GM12878 (cell line): ENCODE measurements at regions not wholly inside any gene's neighbourhood (a gene's known extent, or its start where the extent isn't known, plus 50 kb on each side); places are given as distances from the start of the nearest gene placed in this dataset.

ENCODE experiments used
- ATAC-seq: fragments of 200-7000 bp; cut with Tn5 transposase; 3 replicates; pipeline ENCODE4 v1.9.1; 2020; ENCODE audit warnings: mild to moderate bottlenecking, moderate library complexity
- BruUV-seq: library from RNA; stranded (reverse); fragments of 400-500 nt; replicated peaks from 2 replicates; lab custom pipeline; 2021; lab: Mats Ljungman, UMichigan
- CTCF ChIA-PET: fragments of 300-600 bp; sonication (Branson Sonifier 250); formaldehyde crosslinking; extraction: SDS; loops from one replicate; lab custom pipeline; 2021; ENCODE audit warnings: inconsistent platforms; lab: Yijun Ruan, JAX
- POLR2A ChIA-PET: fragments of 350-600 bp; formaldehyde crosslinking; extraction: SDS; loops from one replicate; lab custom pipeline; 2021; ENCODE audit warnings: inconsistent platforms; lab: Charles Lee
- RAD21 ChIA-PET: fragments of 300-600 bp; sonication (Branson Sonifier 250); formaldehyde crosslinking; loops from one replicate; lab custom pipeline; 2023; ENCODE audit warnings: antibody characterized with exemption; ENCODE audit not compliant: unreplicated experiment; lab: Charles Lee
- SMC1A ChIA-PET: fragments of 300-600 bp; sonication (Branson Sonifier 250); formaldehyde crosslinking; loops from one replicate; lab custom pipeline; 2023; ENCODE audit not compliant: unreplicated experiment, uncharacterized antibody; lab: Charles Lee
- DNase-seq: peaks from one replicate; pipeline ENCODE4 v3.0.0-alpha.2; 2011; ENCODE audit warnings: low read depth, low spot score
- FAIRE-seq: peaks from 3 replicates; lab custom pipeline; 2011; peaks lifted over from hg19 to GRCh38; lab: Jason Lieb, UNC
- H2AFZ ChIP-seq: 2 replicates; pipeline ENCODE4 v1.6.0; 2011; ENCODE audit warnings: low read depth, low read length, control low read depth; ENCODE audit not compliant: control insufficient read depth
- H3K27ac ChIP-seq: 2 replicates; pipeline ENCODE4 v1.5.1; 2011; ENCODE audit warnings: control low read depth; ENCODE audit not compliant: control insufficient read depth, insufficient read depth
- H3K27me3 ChIP-seq, 2 experiments: replicated peaks in 1 of 2; 2 replicates each; pipeline versions ENCODE4 v1.6.0 to v1.6.1; 2011; ENCODE audit warnings: low read length in 1 of 2; ENCODE audit not compliant: control insufficient read depth in 2 of 2, insufficient read depth in 2 of 2
- H3K36me3 ChIP-seq, 2 experiments: 2 replicates each; pipeline ENCODE4 v1.5.1; 2011; ENCODE audit warnings: low read length in 1 of 2; ENCODE audit not compliant: control insufficient read depth in 2 of 2, insufficient read depth in 2 of 2
- H3K4me1 ChIP-seq: 2 replicates; pipeline ENCODE4 v1.6.1; 2011; ENCODE audit warnings: mild to moderate bottlenecking, low read length, moderate library complexity, mixed read lengths; ENCODE audit not compliant: control insufficient read depth, insufficient read depth
- H3K4me2 ChIP-seq: 2 replicates; pipeline ENCODE4 v1.6.0; 2011; ENCODE audit warnings: control low read depth; ENCODE audit not compliant: control insufficient read depth, insufficient read depth
- H3K4me3 ChIP-seq: fragments of 200-600 bp; sonication (generic); 2 replicates; pipeline ENCODE4 v1.5.1; 2016
- H3K79me2 ChIP-seq: 2 replicates; pipeline ENCODE4 v1.6.0; 2011; ENCODE audit warnings: low read length; ENCODE audit not compliant: control insufficient read depth, insufficient read depth
- H3K9ac ChIP-seq: 2 replicates; pipeline ENCODE4 v1.8.0; 2011; ENCODE audit warnings: low read length, control low read depth, mixed read lengths; ENCODE audit not compliant: control insufficient read depth, insufficient read depth
- H3K9me3 ChIP-seq: replicated peaks from 3 replicates; pipeline ENCODE4 v1.5.1; 2011; ENCODE audit warnings: mild to moderate bottlenecking, low read length; ENCODE audit not compliant: control insufficient read depth, insufficient read depth
- H4K20me1 ChIP-seq: 2 replicates; pipeline ENCODE4 v1.6.0; 2011; ENCODE audit not compliant: control insufficient read depth, insufficient read depth
- BHLHE40 ChIP-seq, 2 experiments: fragments of 450-650 bp in 1 of 2; IDR thresholded peaks; 2 replicates each; pipeline ENCODE4 v1.6.1; 2011 to 2017; ENCODE audit warnings: low read depth in 2 of 2, borderline replicate concordance in 1 of 2, improper control_type of control experiment in 1 of 2, low read length in 1 of 2, mild to moderate bottlenecking in 1 of 2
- CBFB ChIP-seq: IDR thresholded peaks from 2 replicates; pipeline ENCODE4 v1.6.1; 2016; ENCODE audit warnings: antibody characterized with exemption, low read depth
- CREM ChIP-seq: IDR thresholded peaks from 2 replicates; pipeline ENCODE4 v1.6.1; 2014; ENCODE audit warnings: antibody characterized with exemption, low read depth
- EED ChIP-seq: sonication (generic); IDR thresholded peaks from 2 replicates; pipeline ENCODE4 v1.6.1; 2016; ENCODE audit warnings: antibody characterized with exemption, low read depth
- FOXK2 ChIP-seq: fragments of 450-650 bp; IDR thresholded peaks from 2 replicates; pipeline ENCODE4 v1.6.1; 2017; ENCODE audit warnings: mild to moderate bottlenecking, moderate library complexity
- IRF3 ChIP-seq: fragments of 450-650 bp; IDR thresholded peaks from 2 replicates; pipeline ENCODE4 v1.6.1; 2014; ENCODE audit warnings: mild to moderate bottlenecking
- MTA2 ChIP-seq: fragments of 450-650 bp; IDR thresholded peaks from 2 replicates; pipeline ENCODE4 v1.6.1; 2016; ENCODE audit warnings: low read depth, mild to moderate bottlenecking, moderate library complexity
- MYC ChIP-seq: IDR thresholded peaks from 2 replicates; pipeline ENCODE4 v1.6.1; 2011; ENCODE audit warnings: mild to moderate bottlenecking, low read length, moderate library complexity, inconsistent platforms; ENCODE audit not compliant: insufficient read depth, insufficient replicate concordance, insufficient read length, severe bottlenecking
- NFXL1 ChIP-seq: fragments of 450-650 bp; IDR thresholded peaks from 2 replicates; pipeline ENCODE4 v1.6.1; 2017; ENCODE audit warnings: antibody characterized with exemption, mild to moderate bottlenecking, borderline replicate concordance
- PRDM15 ChIP-seq: fragments of 450-650 bp; formaldehyde crosslinking; IDR thresholded peaks from 2 replicates; pipeline ENCODE4 v1.4.0; 2020; ENCODE audit warnings: mild to moderate bottlenecking, moderate library complexity
- RAD21 ChIP-seq: IDR thresholded peaks from 2 replicates; pipeline ENCODE4 v1.6.1; 2011; ENCODE audit warnings: mild to moderate bottlenecking, low read depth, low read length, moderate library complexity; ENCODE audit not compliant: insufficient read depth
- TAF1 ChIP-seq: IDR thresholded peaks from 2 replicates; pipeline ENCODE4 v1.6.1; 2011; ENCODE audit warnings: mild to moderate bottlenecking, low read depth, low read length, borderline replicate concordance
- TCF7 ChIP-seq: IDR thresholded peaks from 2 replicates; pipeline ENCODE4 v1.6.1; 2014; ENCODE audit warnings: antibody characterized with exemption, borderline replicate concordance
- YY1 ChIP-seq: IDR thresholded peaks from 2 replicates; pipeline ENCODE4 v1.6.1; 2011; ENCODE audit warnings: low read depth, mild to moderate bottlenecking, low read length
- ZNF384 ChIP-seq: IDR thresholded peaks from 2 replicates; pipeline ENCODE4 v1.6.1; 2012; ENCODE audit warnings: low read depth, mild to moderate bottlenecking, low read length, improper control_type of control experiment, borderline replicate concordance
- WGBS: methylation state at CpG from one replicate; pipeline ENCODE4 v1.1.6; 2016; ENCODE audit warnings: low lambda C conversion rate; ENCODE audit not compliant: insufficient replicate concordance, insufficient coverage; ENCODE audit errors: missing lambda C conversion rate; 5-methylcytosine and 5-hydroxymethylcytosine counted together
- in situ Hi-C: fragments of 300-500 bp; cut with MboI; formaldehyde crosslinking; loops from 9 replicates; pipeline ENCODE4 v1.14.3; 2018; ENCODE audit warnings: mixed read lengths
- intact Hi-C: fragments of 100-400 bp; cut with micrococcal nuclease; formaldehyde crosslinking; loops from one replicate; pipeline ENCODE4 v1.14.2; 2022; ENCODE audit not compliant: unreplicated experiment
- TF ChIP-seq, protein P1 (sequence below): fragments of 450-650 bp; IDR thresholded peaks from 2 replicates; pipeline ENCODE4 v1.6.1; 2016; ENCODE audit warnings: mild to moderate bottlenecking

GRCh38 chr7:25765110-25765655 is 386.8 kb upstream of the NFE2L3 start:
- FAIRE-seq (no peak), DNase-seq (no peak), ATAC-seq (no peak)
- ChIA-PET POLR2A (no interaction called here), CTCF (no interaction called here), RAD21 (no interaction called here), SMC1A (no interaction called here)
- Histone ChIP-seq H3K4me3 (no peak overlapping the region), H3K9ac (no peak overlapping the region), H3K4me2 (no peak overlapping the region), H3K36me3 (no peaks in the 10 kb centered on the region), H2AFZ (no peak overlapping the region), H3K79me2 (no peaks in the 10 kb centered on the region), H4K20me1 (no peaks in the 10 kb centered on the region), H3K27me3 (no peaks in the 10 kb centered on the region), H3K27ac (no peak overlapping the region), H3K9me3 (no peaks in the 10 kb centered on the region), H3K4me1 (no peaks in the 10 kb centered on the region)
- WGBS: 0% methylated on average over 2 of the region's 2 CpGs
- intact Hi-C loops (no loop called here), in situ Hi-C loops (no loop called here)
- no TSS peak for BruUV-seq
- TF ChIP-seq TAF1 (no peak), PRDM15 (no peak), YY1 (no peak), CREM (no peak), FOXK2 (no peak), EED (no peak), MYC (no peak), NFXL1 (no peak), MTA2 (no peak), BHLHE40 (IDR thresholded peaks at IDR 0.05; ENCODE audit: borderline replicate concordance in 1 of 2, low read depth in 2 of 2, low read length in 1 of 2) (no peak), CBFB (no peak), TCF7 (no peak), IRF3 (no peak), ZNF384 (no peak), RAD21 (no peak)
- TF ChIP-seq, protein P1, sequence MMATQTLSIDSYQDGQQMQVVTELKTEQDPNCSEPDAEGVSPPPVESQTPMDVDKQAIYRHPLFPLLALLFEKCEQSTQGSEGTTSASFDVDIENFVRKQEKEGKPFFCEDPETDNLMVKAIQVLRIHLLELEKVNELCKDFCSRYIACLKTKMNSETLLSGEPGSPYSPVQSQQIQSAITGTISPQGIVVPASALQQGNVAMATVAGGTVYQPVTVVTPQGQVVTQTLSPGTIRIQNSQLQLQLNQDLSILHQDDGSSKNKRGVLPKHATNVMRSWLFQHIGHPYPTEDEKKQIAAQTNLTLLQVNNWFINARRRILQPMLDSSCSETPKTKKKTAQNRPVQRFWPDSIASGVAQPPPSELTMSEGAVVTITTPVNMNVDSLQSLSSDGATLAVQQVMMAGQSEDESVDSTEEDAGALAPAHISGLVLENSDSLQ: no peak
